NB4 (cell line): ENCODE measurements at regions not wholly inside any gene's neighbourhood (a gene's known extent, or its start where the extent isn't known, plus 50 kb on each side); places are given as distances from the start of the nearest gene placed in this dataset.

Experiments
- CTCF ChIP-seq: IDR thresholded peaks from one replicate; pipeline ENCODE4 v1.5.1; 2012; ENCODE audit warnings: low read depth, low read length
- MAX ChIP-seq: IDR thresholded peaks from 2 replicates; pipeline ENCODE4 v1.6.1; 2011; ENCODE audit warnings: low read depth, low read length

- TF ChIP-seq CTCF (no peak), MAX (no peak)
These were observed 156.8 kb upstream of the UBE2E1 start for GRCh38 chr3:23648996-23649395.
